SK-N-SH treated with all-trans-retinoic acid at 6 μM for 48 hours (cell line): ENCODE measurements at regions not wholly inside any gene's neighbourhood (a gene's known extent, or its start where the extent isn't known, plus 50 kb on each side); places are given as distances from the start of the nearest gene placed in this dataset.
A peak's percentile ranks its signal among the peaks of the same experiment; 100 is the strongest.

ENCODE experiments used
- ATAC-seq: fragments of 200-7000 bp; cut with Tn5 transposase; 3 replicates; pipeline ENCODE4 v1.9.1; 2020; ENCODE audit warnings: mild to moderate bottlenecking, moderate library complexity
- ARNTL ChIP-seq: fragments of 450-650 bp; formaldehyde crosslinking; IDR thresholded peaks from 2 replicates; pipeline ENCODE4 v1.5.0; 2020; ENCODE audit warnings: low read depth, mild to moderate bottlenecking, moderate library complexity, borderline replicate concordance
- BACH2 ChIP-seq: fragments of 250-450 bp; sonication (Bioruptor Pico); IDR thresholded peaks from 2 replicates; pipeline ENCODE4 v1.9.0; 2021; ENCODE audit warnings: mild to moderate bottlenecking, borderline replicate concordance
- CSDC2 ChIP-seq: fragments of 250-450 bp; sonication (Bioruptor Pico); IDR thresholded peaks from 2 replicates; pipeline ENCODE4 v1.5.0; 2020; ENCODE audit warnings: mild to moderate bottlenecking, moderate library complexity
- CSRNP3 ChIP-seq: fragments of 250-450 bp; sonication (Bioruptor Pico); IDR thresholded peaks from 2 replicates; pipeline ENCODE4 v1.5.1; 2021; ENCODE audit warnings: mild to moderate bottlenecking, moderate library complexity
- ESRRG ChIP-seq: fragments of 250-450 bp; sonication (Bioruptor Pico); IDR thresholded peaks from 2 replicates; pipeline ENCODE4 v1.6.1; 2021; ENCODE audit warnings: mild to moderate bottlenecking
- GLIS3 ChIP-seq: fragments of 250-450 bp; sonication (Bioruptor Pico); IDR thresholded peaks from 2 replicates; pipeline ENCODE4 v1.5.0; 2020; ENCODE audit warnings: mild to moderate bottlenecking, moderate library complexity
- ISL1 ChIP-seq: fragments of 250-450 bp; sonication (Bioruptor Pico); IDR thresholded peaks from 2 replicates; pipeline ENCODE4 v2.1.2; 2022; ENCODE audit warnings: mild to moderate bottlenecking, moderate library complexity
- OSR1 ChIP-seq: fragments of 250-450 bp; sonication (Bioruptor Pico); IDR thresholded peaks from 2 replicates; pipeline ENCODE4 v1.8.0; 2022; ENCODE audit warnings: moderate library complexity, mild to moderate bottlenecking, inconsistent platforms
- PATZ1 ChIP-seq: fragments of 250-450 bp; sonication (Bioruptor Pico); IDR thresholded peaks from 2 replicates; pipeline ENCODE4 v1.8.0; 2020; ENCODE audit warnings: mild to moderate bottlenecking, moderate library complexity, borderline replicate concordance
- POU6F1 ChIP-seq: fragments of 250-450 bp; sonication (Bioruptor Pico); IDR thresholded peaks from 2 replicates; pipeline ENCODE4 v1.8.0; 2021; ENCODE audit warnings: low read depth, mild to moderate bottlenecking, moderate library complexity, borderline replicate concordance
- PPARA ChIP-seq: fragments of 250-450 bp; sonication (Bioruptor Pico); IDR thresholded peaks from 2 replicates; pipeline ENCODE4 v1.5.0; 2020; ENCODE audit warnings: mild to moderate bottlenecking, borderline replicate concordance
- RARB ChIP-seq: fragments of 250-450 bp; sonication (Bioruptor Pico); IDR thresholded peaks from 2 replicates; pipeline ENCODE4 v1.8.0; 2021; ENCODE audit warnings: mild to moderate bottlenecking, moderate library complexity
- SNAI2 ChIP-seq: fragments of 250-450 bp; sonication (Bioruptor Pico); IDR thresholded peaks from 2 replicates; pipeline ENCODE4 v1.5.0; 2020; ENCODE audit warnings: mild to moderate bottlenecking, moderate library complexity
- TCF4 ChIP-seq: fragments of 250-450 bp; sonication (Bioruptor Pico); IDR thresholded peaks from 2 replicates; pipeline ENCODE4 v1.8.0; 2021; ENCODE audit warnings: mild to moderate bottlenecking, moderate library complexity, borderline replicate concordance
- TOX ChIP-seq: fragments of 250-450 bp; sonication (Bioruptor Pico); IDR thresholded peaks from 2 replicates; pipeline ENCODE4 v1.8.0; 2021; ENCODE audit warnings: mild to moderate bottlenecking, moderate library complexity, borderline replicate concordance
- TSHZ2 ChIP-seq: fragments of 250-450 bp; sonication (Bioruptor Pico); IDR thresholded peaks from 2 replicates; pipeline ENCODE4 v1.5.0; 2020; ENCODE audit warnings: mild to moderate bottlenecking, moderate library complexity
- ZC3H10 ChIP-seq: fragments of 250-450 bp; sonication (Bioruptor Pico); IDR thresholded peaks from 2 replicates; pipeline ENCODE4 v1.5.1; 2021; ENCODE audit warnings: mild to moderate bottlenecking, moderate library complexity
- ZFP3 ChIP-seq: fragments of 250-450 bp; sonication (Bioruptor Pico); IDR thresholded peaks from 2 replicates; pipeline ENCODE4 v1.5.0; 2020; ENCODE audit warnings: mild to moderate bottlenecking, moderate library complexity
- ZFP30 ChIP-seq: fragments of 450-650 bp; formaldehyde crosslinking; IDR thresholded peaks from 2 replicates; pipeline ENCODE4 v1.5.0; 2022; ENCODE audit warnings: mild to moderate bottlenecking, moderate library complexity
- ZNF70 ChIP-seq: fragments of 450-650 bp; formaldehyde crosslinking; IDR thresholded peaks from 2 replicates; pipeline ENCODE4 v1.5.0; 2020; ENCODE audit warnings: mild to moderate bottlenecking, moderate library complexity
- ZNF8 ChIP-seq: fragments of 450-650 bp; formaldehyde crosslinking; IDR thresholded peaks from 2 replicates; pipeline ENCODE4 v1.5.0; 2020; ENCODE audit warnings: mild to moderate bottlenecking, moderate library complexity

GRCh38 chr20:39630215-39630908, 668.2 kb downstream of the DHX35 start:
- ATAC-seq = no peak
- no peak for TF ChIP-seq OSR1 (CRISPR knock-in tag)
- TF ChIP-seq ZNF8 (CRISPR knock-in tag) = 0 out of 2 replicates have a peak, but pooled peaks have one; percentile 4
- peak; percentile 96 for TF ChIP-seq TCF4 (CRISPR knock-in tag)
- peak; percentile 87 for TF ChIP-seq TSHZ2

- ATAC-seq = no peak
- TF ChIP-seq ESRRG = no peak
- no peak for TF ChIP-seq CSRNP3 (CRISPR knock-in tag)
- no peak for TF ChIP-seq PATZ1 (CRISPR knock-in tag)
- no peak for TF ChIP-seq BACH2 (CRISPR knock-in tag)
- TF ChIP-seq ZC3H10 (CRISPR knock-in tag) = no peak
- no peak for TF ChIP-seq ZFP30
- TF ChIP-seq ZNF70 (CRISPR knock-in tag) = no peak
- TF ChIP-seq GLIS3 (CRISPR knock-in tag) = no peak
- no peak for TF ChIP-seq TOX (CRISPR knock-in tag)
- no peak for TF ChIP-seq CSDC2 (CRISPR knock-in tag)
- TF ChIP-seq TSHZ2 = no peak
- no peak for TF ChIP-seq ZFP3 (CRISPR knock-in tag)
- no peak for TF ChIP-seq POU6F1 (CRISPR knock-in tag)
- no peak for TF ChIP-seq ZNF8 (CRISPR knock-in tag)
- no peak for TF ChIP-seq ISL1 (CRISPR knock-in tag)
- TF ChIP-seq SNAI2 (CRISPR knock-in tag) = no peak
Measured at GRCh38 chr20:39627765-39628164, 665.6 kb downstream of the DHX35 start.

- no peak for ATAC-seq
- no peak for TF ChIP-seq TOX (CRISPR knock-in tag)
- TF ChIP-seq CSRNP3 (CRISPR knock-in tag) = no peak
- no peak for TF ChIP-seq TSHZ2
- TF ChIP-seq ZNF8 (CRISPR knock-in tag) = no peak
- TF ChIP-seq RARB (CRISPR knock-in tag) = no peak
- no peak for TF ChIP-seq SNAI2 (CRISPR knock-in tag)
- TF ChIP-seq CSDC2 (CRISPR knock-in tag) = no peak
- no peak for TF ChIP-seq ARNTL (CRISPR knock-in tag)
- no peak for TF ChIP-seq PPARA
- TF ChIP-seq ZNF70 (CRISPR knock-in tag) = no peak
- TF ChIP-seq ZFP3 (CRISPR knock-in tag) = no peak
Measured at GRCh38 chr20:39624316-39624715, 662.2 kb downstream of the DHX35 start.
